HepG2 (cell line): ENCODE measurements at regions not wholly inside any gene's neighbourhood (a gene's known extent, or its start where the extent isn't known, plus 50 kb on each side); places are given as distances from the start of the nearest gene placed in this dataset.

Experiments used
- ATAC-seq: fragments of 200-7000 bp; cut with Tn5 transposase; 3 replicates; pipeline ENCODE4 v1.9.1; 2020; ENCODE audit warnings: mild to moderate bottlenecking, moderate library complexity
- BruUV-seq: library from RNA; stranded (reverse); fragments of 400-500 nt; replicated peaks from 2 replicates; lab custom pipeline; 2021; lab: Mats Ljungman, UMichigan
- CTCF ChIA-PET: fragments of 300-600 bp; formaldehyde crosslinking; extraction: SDS; loops from one replicate; lab custom pipeline; 2021; ENCODE audit warnings: low total read pairs, inconsistent platforms, low intra/inter-chr PET ratio; lab: Yijun Ruan, JAX
- POLR2A ChIA-PET: fragments of 350-600 bp; sonication (Branson Sonifier 250); formaldehyde crosslinking; loops from one replicate; lab custom pipeline; 2020; ENCODE audit warnings: antibody characterized with exemption, inconsistent platforms; lab: Yijun Ruan, JAX
- DNase-seq: peaks from one replicate; pipeline ENCODE4 v3.0.0-alpha.2; 2015; ENCODE audit warnings: low spot score
- FAIRE-seq: peaks from 3 replicates; lab custom pipeline; 2011; peaks lifted over from hg19 to GRCh38; lab: Jason Lieb, UNC
- H2AFZ ChIP-seq: one replicate; pipeline ENCODE4 v1.6.1; 2011; ENCODE audit warnings: low read length, inconsistent platforms
- H3K27ac ChIP-seq: fragments of 300-600 bp; 3 replicates; pipeline ENCODE4 v1.8.0; 2011; ENCODE audit warnings: mixed run types, mild to moderate bottlenecking, mixed read lengths, low read length, inconsistent platforms; ENCODE audit not compliant: insufficient read depth; ENCODE audit errors: extremely low read length
- H3K27me3 ChIP-seq, 2 experiments: fragments of 200-600 bp in 1 of 2; 2 replicates in 1 of 2; 3 replicates in 1 of 2; pipeline versions ENCODE4 v1.6.0 to v1.8.0; 2011; ENCODE audit warnings: low read length in 2 of 2, mild to moderate bottlenecking in 2 of 2, moderate library complexity in 2 of 2, inconsistent platforms in 1 of 2; ENCODE audit not compliant: insufficient read depth in 2 of 2, control insufficient read depth in 1 of 2
- H3K36me3 ChIP-seq, 2 experiments: fragments of 200-600 bp in 1 of 2; replicated peaks in 1 of 2; 2 replicates in 1 of 2; 3 replicates in 1 of 2; pipeline versions ENCODE4 v1.5.1 to v1.8.0; 2011; ENCODE audit warnings: low read length in 2 of 2, inconsistent platforms in 1 of 2; ENCODE audit not compliant: insufficient read depth in 2 of 2, control insufficient read depth in 1 of 2
- H3K4me1 ChIP-seq: 2 replicates; pipeline ENCODE4 v1.5.1; 2012; ENCODE audit warnings: low read length, inconsistent platforms; ENCODE audit not compliant: insufficient read depth
- H3K4me2 ChIP-seq: 2 replicates; pipeline ENCODE4 v1.6.0; 2011; ENCODE audit warnings: low read depth, low read length, inconsistent platforms
- H3K4me3 ChIP-seq, 3 experiments: fragments of 200-600 bp in 1 of 3; sonication (generic), shearing (Covaris generic) in 1 of 3; replicated peaks in 1 of 3; 2 replicates each; pipeline ENCODE4 v1.5.1; 2011 to 2016; ENCODE audit warnings: low read length in 3 of 3, inconsistent platforms in 2 of 3, low read depth in 2 of 3, mild to moderate bottlenecking in 2 of 3, control low read depth in 1 of 3, mixed read lengths in 1 of 3; ENCODE audit not compliant: insufficient read depth in 1 of 3
- H3K79me2 ChIP-seq: one replicate; pipeline ENCODE4 v1.6.1; 2011; ENCODE audit warnings: low read length, inconsistent platforms; ENCODE audit not compliant: insufficient read depth
- H3K9ac ChIP-seq: 2 replicates; pipeline ENCODE4 v1.6.0; 2011; ENCODE audit warnings: mild to moderate bottlenecking, low read depth, low read length, inconsistent platforms; ENCODE audit not compliant: insufficient read depth
- H3K9me3 ChIP-seq: 2 replicates; pipeline ENCODE4 v1.5.1; 2012; ENCODE audit warnings: mild to moderate bottlenecking, low read length
- H4K20me1 ChIP-seq: 2 replicates; pipeline ENCODE4 v1.6.0; 2011; ENCODE audit warnings: inconsistent platforms, mild to moderate bottlenecking, low read length, moderate library complexity; ENCODE audit not compliant: insufficient read depth
- ATF7 ChIP-seq, 2 experiments: fragments of 450-650 bp in 1 of 2; sonication (generic) in 1 of 2; formaldehyde crosslinking in 1 of 2; IDR thresholded peaks; 2 replicates each; pipeline versions ENCODE4 v1.4.0 to v1.6.1; 2016 to 2020; ENCODE audit warnings: antibody characterized with exemption in 1 of 2, mild to moderate bottlenecking in 1 of 2, missing genetic modification reagents in 1 of 2
- CENPX ChIP-seq: sonication (generic); formaldehyde crosslinking; IDR thresholded peaks from 2 replicates; pipeline ENCODE4 v1.9.0; 2021; ENCODE audit warnings: mild to moderate bottlenecking, missing genetic modification reagents, moderate library complexity
- ELF1 ChIP-seq: sonication (generic); formaldehyde crosslinking; IDR thresholded peaks from 2 replicates; pipeline ENCODE4 v1.4.0; 2020; ENCODE audit warnings: missing genetic modification reagents
- ETS1 ChIP-seq: sonication (generic); formaldehyde crosslinking; IDR thresholded peaks from 2 replicates; pipeline ENCODE4 v1.4.0; 2020; ENCODE audit warnings: missing genetic modification reagents
- GFI1 ChIP-seq: sonication (generic); formaldehyde crosslinking; IDR thresholded peaks from 2 replicates; pipeline ENCODE4 v1.5.0; 2020; ENCODE audit warnings: missing genetic modification reagents, mild to moderate bottlenecking, borderline replicate concordance
- GTF2F1 ChIP-seq: fragments of 150-350 bp; IDR thresholded peaks from 2 replicates; pipeline ENCODE4 v1.6.1; 2014; ENCODE audit warnings: low read length
- GZF1 ChIP-seq: sonication (generic); formaldehyde crosslinking; IDR thresholded peaks from 2 replicates; pipeline ENCODE4 v1.5.1; 2020; ENCODE audit warnings: mild to moderate bottlenecking, missing genetic modification reagents
- HCFC1 ChIP-seq: fragments of 150-350 bp; IDR thresholded peaks from 2 replicates; pipeline ENCODE4 v1.6.1; 2014; ENCODE audit warnings: low read depth, low read length
- HNF4A ChIP-seq: sonication (generic); formaldehyde crosslinking; IDR thresholded peaks from 2 replicates; pipeline ENCODE4 v1.4.0; 2020; ENCODE audit warnings: missing genetic modification reagents
- HOXA5 ChIP-seq: sonication (generic); formaldehyde crosslinking; IDR thresholded peaks from 2 replicates; pipeline ENCODE4 v1.4.0; 2020; ENCODE audit warnings: missing genetic modification reagents
- NR1H2 ChIP-seq: sonication (generic); formaldehyde crosslinking; IDR thresholded peaks from 2 replicates; pipeline ENCODE4 v1.8.1; 2022; ENCODE audit warnings: low read depth, missing genetic modification reagents, borderline replicate concordance
- NR2F1 ChIP-seq, 2 experiments: fragments of 450-650 bp in 1 of 2; formaldehyde crosslinking in 1 of 2; IDR thresholded peaks; 2 replicates each; pipeline versions ENCODE4 v1.5.0 to v1.6.1; 2016 to 2020; ENCODE audit warnings: mild to moderate bottlenecking in 1 of 2, missing compliant biosample characterization in 1 of 2, missing genetic modification reagents in 1 of 2, moderate library complexity in 1 of 2
- POGZ ChIP-seq: sonication (generic); formaldehyde crosslinking; IDR thresholded peaks from 2 replicates; pipeline ENCODE4 v1.4.0; 2020; ENCODE audit warnings: mild to moderate bottlenecking, missing genetic modification reagents
- SP140L ChIP-seq: sonication (generic); formaldehyde crosslinking; IDR thresholded peaks from 2 replicates; pipeline ENCODE4 v1.4.0; 2020; ENCODE audit warnings: missing genetic modification reagents, borderline replicate concordance
- TBX2 ChIP-seq: sonication (generic); formaldehyde crosslinking; IDR thresholded peaks from 2 replicates; pipeline ENCODE4 v1.5.0; 2020; ENCODE audit warnings: missing genetic modification reagents, mild to moderate bottlenecking, borderline replicate concordance
- TEAD2 ChIP-seq: sonication (generic); formaldehyde crosslinking; IDR thresholded peaks from 2 replicates; pipeline ENCODE4 v1.9.0; 2021; ENCODE audit warnings: missing genetic modification reagents
- ZBTB2 ChIP-seq: sonication (generic); formaldehyde crosslinking; IDR thresholded peaks from 2 replicates; pipeline ENCODE4 v1.8.0; 2022; ENCODE audit warnings: low read depth, missing genetic modification reagents
- ZFP82 ChIP-seq: sonication (generic); formaldehyde crosslinking; IDR thresholded peaks from 2 replicates; pipeline ENCODE4 v1.5.1; 2020; ENCODE audit warnings: mild to moderate bottlenecking, missing genetic modification reagents, borderline replicate concordance
- ZNF121 ChIP-seq: sonication (generic); formaldehyde crosslinking; IDR thresholded peaks from 2 replicates; pipeline ENCODE4 v1.5.0; 2020; ENCODE audit warnings: mild to moderate bottlenecking, missing genetic modification reagents
- ZNF281 ChIP-seq: sonication (generic); formaldehyde crosslinking; IDR thresholded peaks from 2 replicates; pipeline ENCODE4 v1.4.0; 2020; ENCODE audit warnings: missing genetic modification reagents, borderline replicate concordance
- ZNF720 ChIP-seq: sonication (generic); formaldehyde crosslinking; IDR thresholded peaks from 2 replicates; pipeline ENCODE4 v1.4.0; 2020; ENCODE audit warnings: missing genetic modification reagents
- WGBS: methylation state at CpG from one replicate; pipeline ENCODE4 v1.1.6; 2017; ENCODE audit warnings: low lambda C conversion rate; 5-methylcytosine and 5-hydroxymethylcytosine counted together
- in situ Hi-C: cut with HindIII; loops from 2 replicates; pipeline ENCODE4 v1.10.0; 2017; ENCODE audit warnings: low pct_unique_long_range_greater_than_20kb; ENCODE audit not compliant: extremely low pct_ligation_motif_present
- intact Hi-C: fragments of 100-400 bp; cut with micrococcal nuclease; formaldehyde crosslinking; loops from one replicate; pipeline ENCODE4 v1.10.0; 2022; ENCODE audit not compliant: unreplicated experiment

GRCh38 chr10:28215930-28216329, 86.9 kb downstream of the MPP7 start (continued):
- TF ChIP-seq ZNF281 (CRISPR knock-in tag) (peak; percentile 69; the same call in 1 of the 2 replicates), CENPX (CRISPR knock-in tag) (no peak), ZNF121 (peak; percentile 89), SP140L (no peak), ATF7 (IDR thresholded peaks at IDR 0.05) (no peak), ATF7 (CRISPR knock-in tag; IDR thresholded peaks at IDR 0.05) (no peak), HNF4A (CRISPR knock-in tag) (0 out of 2 replicates have a peak, but pooled peaks have one; percentile 4), POGZ (CRISPR knock-in tag) (0 out of 2 replicates have a peak, but pooled peaks have one; percentile 43)
- TF ChIP-seq, all 625 proteins: peak for 10

- Histone ChIP-seq H4K20me1 (no peaks in the 10 kb centered on the region), H3K27me3 (no peaks in the 10 kb centered on the region), H3K4me2 (no peak overlapping the region), H3K27ac (no peak overlapping the region), H3K4me3 (no peak overlapping the region), H3K9me3 (no peaks in the 10 kb centered on the region), H3K79me2 (no peaks in the 10 kb centered on the region), H3K9ac (no peak overlapping the region), H3K4me1 (peaks cover 17% of the 10 kb centered on the region), H2AFZ (no peak overlapping the region), H3K36me3 (peaks cover 0 to 2% of the 10 kb centered on the region in 2 experiments; a peak in 1 of 5 replicates)
- intact Hi-C loops (no loop called here), in situ Hi-C loops (no loop called here)
- FAIRE-seq: no peak
- DNase-seq: no peak
- ATAC-seq: no peak
- POLR2A ChIA-PET: no interaction called here
- no TSS peak for BruUV-seq
- CTCF ChIA-PET: no interaction called here
- 97% methylated on average over 6 of the region's 6 CpGs for WGBS
- TF ChIP-seq GTF2F1: no peak
- TF ChIP-seq HCFC1: no peak
- no peak for TF ChIP-seq NR1H2 (CRISPR knock-in tag)
- no peak for TF ChIP-seq ELF1 (CRISPR knock-in tag)
- TF ChIP-seq NR2F1 (CRISPR knock-in tag; IDR thresholded peaks at IDR 0.05): no peak
- no peak for TF ChIP-seq ZBTB2 (CRISPR knock-in tag)
- no peak for TF ChIP-seq ZFP82 (CRISPR knock-in tag)
- TF ChIP-seq HOXA5 (CRISPR knock-in tag): no peak
- no peak for TF ChIP-seq TBX2 (CRISPR knock-in tag)
- TF ChIP-seq GFI1: no peak
- no peak for TF ChIP-seq GZF1
- TF ChIP-seq ETS1: no peak
- TF ChIP-seq TEAD2 (CRISPR knock-in tag): no peak
- TF ChIP-seq ZNF720: no peak
Observed at GRCh38 chr10:28214219-28214618, 88.6 kb downstream of the MPP7 start.
